GM12864 (cell line): ENCODE measurements at regions not wholly inside any gene's neighbourhood (a gene's known extent, or its start where the extent isn't known, plus 50 kb on each side); places are given as distances from the start of the nearest gene placed in this dataset.

Experiments used
- DNase-seq: peaks from one replicate; pipeline ENCODE4 v3.0.0-alpha.2; 2011; ENCODE audit warnings: low read depth
- H3K4me3 ChIP-seq: 2 replicates; pipeline ENCODE4 v1.5.1; 2011; ENCODE audit warnings: mild to moderate bottlenecking, low read depth, low read length, control low read depth
- CTCF ChIP-seq: IDR thresholded peaks from 2 replicates; pipeline ENCODE4 v1.5.1; 2011; ENCODE audit warnings: low read depth, mild to moderate bottlenecking, moderate library complexity, low read length, control low read depth, inconsistent platforms; ENCODE audit errors: missing control alignments

GRCh38 chr2:53379547-53379946, 388.1 kb upstream of the CHAC2 start:
- H3K4me3 ChIP-seq, result no peak overlapping the region
- TF ChIP-seq CTCF, result no peak
- no peak for DNase-seq

GRCh38 chr2:53378791-53379190, 388.8 kb upstream of the CHAC2 start:
- TF ChIP-seq CTCF, result no peak
- DNase-seq, result no peak
- no peak overlapping the region for H3K4me3 ChIP-seq

GRCh38 chr2:53373126-53373525, 394.5 kb upstream of the CHAC2 start:
- DNase-seq, result no peak
- H3K4me3 ChIP-seq, result no peak overlapping the region
- TF ChIP-seq CTCF, result no peak

- DNase-seq, result no peak
- TF ChIP-seq CTCF, result no peak
- H3K4me3 ChIP-seq, result no peak overlapping the region
These were observed 401.1 kb upstream of the CHAC2 start for GRCh38 chr2:53366543-53366942.

GRCh38 chr2:53362934-53363333, 404.7 kb upstream of the CHAC2 start:
- H3K4me3 ChIP-seq, result no peak overlapping the region
- no peak for DNase-seq
- TF ChIP-seq CTCF, result no peak

- no peak for DNase-seq
- no peak overlapping the region for H3K4me3 ChIP-seq
- no peak for TF ChIP-seq CTCF
These were observed 411.2 kb upstream of the CHAC2 start for GRCh38 chr2:53356291-53356905.
